Mesendoderm (in vitro differentiated cells): ENCODE measurements at regions not wholly inside any gene's neighbourhood (a gene's known extent, or its start where the extent isn't known, plus 50 kb on each side); places are given as distances from the start of the nearest gene placed in this dataset.

Source experiments
- DNase-seq: peaks from one replicate; pipeline ENCODE4 v3.0.0; 2013
- H2AK5ac ChIP-seq: 2 replicates; pipeline ENCODE4 v1.6.1; 2013; ENCODE audit warnings: low read length, inconsistent platforms
- H2BK120ac ChIP-seq: 2 replicates; pipeline ENCODE4 v1.6.1; 2013; ENCODE audit warnings: low read depth, mild to moderate bottlenecking, low read length, moderate library complexity, mixed read lengths
- H2BK15ac ChIP-seq: replicated peaks from 2 replicates; pipeline ENCODE4 v1.6.1; 2013; ENCODE audit warnings: low read depth, mild to moderate bottlenecking, moderate library complexity
- H2BK5ac ChIP-seq: 2 replicates; pipeline ENCODE4 v1.6.1; 2013; ENCODE audit warnings: low read length, inconsistent platforms
- H3K18ac ChIP-seq: 2 replicates; pipeline ENCODE4 v1.6.1; 2013; ENCODE audit warnings: mild to moderate bottlenecking, low read length, mixed read lengths
- H3K23ac ChIP-seq: one replicate; pipeline ENCODE4 v1.6.1; 2013; ENCODE audit warnings: low read length
- H3K27ac ChIP-seq: 2 replicates; pipeline ENCODE4 v1.5.1; 2013; ENCODE audit warnings: low read depth, mild to moderate bottlenecking, inconsistent platforms, low read length, moderate library complexity
- H3K27me3 ChIP-seq: 2 replicates; pipeline ENCODE4 v1.6.1; 2013; ENCODE audit warnings: low read length, control low read depth, mild to moderate bottlenecking, inconsistent platforms; ENCODE audit not compliant: insufficient read depth, poor library complexity
- H3K36me3 ChIP-seq: 2 replicates; pipeline ENCODE4 v1.6.1; 2013; ENCODE audit warnings: low read length, inconsistent platforms; ENCODE audit not compliant: control insufficient read depth, insufficient read depth
- H3K4ac ChIP-seq: one replicate; pipeline ENCODE4 v1.6.1; 2013; ENCODE audit warnings: low read depth, mild to moderate bottlenecking, low read length, moderate library complexity
- H3K4me1 ChIP-seq: 2 replicates; pipeline ENCODE4 v1.6.1; 2013; ENCODE audit warnings: low read depth, low read length, inconsistent platforms; ENCODE audit not compliant: control insufficient read depth
- H3K4me2 ChIP-seq: 2 replicates; pipeline ENCODE4 v1.6.1; 2013; ENCODE audit warnings: low read length
- H3K4me3 ChIP-seq: 2 replicates; pipeline ENCODE4 v1.5.1; 2013; ENCODE audit warnings: mild to moderate bottlenecking, low read length
- H3K56ac ChIP-seq: one replicate; pipeline ENCODE4 v1.6.1; 2013; ENCODE audit warnings: low read length
- H3K79me1 ChIP-seq: 2 replicates; pipeline ENCODE4 v1.6.1; 2013; ENCODE audit warnings: low read length, inconsistent platforms
- H3K79me2 ChIP-seq: 2 replicates; pipeline ENCODE4 v1.6.1; 2013; ENCODE audit warnings: mild to moderate bottlenecking, low read length; ENCODE audit not compliant: control insufficient read depth, insufficient read depth
- H3K9ac ChIP-seq: 2 replicates; pipeline ENCODE4 v1.6.1; 2013; ENCODE audit warnings: low read length, inconsistent platforms
- H4K5ac ChIP-seq: one replicate; pipeline ENCODE4 v1.6.1; 2013; ENCODE audit warnings: low read length
- H4K8ac ChIP-seq: one replicate; pipeline ENCODE4 v1.6.1; 2013; ENCODE audit warnings: low read depth, mild to moderate bottlenecking, control low read depth, low read length, moderate library complexity
- WGBS: extraction: QIAGEN DNeasy Blood & Tissue Kit; methylation state at CpG from one replicate; pipeline ENCODE4 v1.1.7; 2013; ENCODE audit warnings: low lambda C conversion rate, missing lambda C conversion rate; ENCODE audit not compliant: insufficient coverage; ENCODE audit errors: extremely low coverage; 5-methylcytosine and 5-hydroxymethylcytosine counted together

DNA sequence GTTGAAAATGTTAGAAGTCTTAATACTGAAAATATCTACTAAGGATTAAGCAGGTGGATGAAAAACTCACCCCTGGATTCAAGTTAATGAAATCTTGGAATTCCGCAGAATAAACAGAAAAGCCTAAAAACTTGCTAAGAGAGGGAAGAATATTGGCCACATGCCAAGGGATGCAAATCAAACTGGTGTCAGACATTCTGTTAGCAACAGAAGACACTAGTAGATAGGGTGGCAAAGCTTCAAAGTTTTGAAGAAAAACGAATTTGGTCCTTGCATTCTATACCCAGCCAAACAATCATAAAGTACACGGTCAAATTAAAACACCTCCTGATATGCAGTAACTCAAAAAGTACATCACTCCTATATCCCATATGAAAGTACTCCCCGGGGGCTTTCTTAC lies 77.1 kb upstream of the ADTRP start:
- Histone ChIP-seq H2BK120ac (no peak overlapping the region), H3K18ac (no peak overlapping the region), H3K36me3 (no peaks in the 10 kb centered on the region), H2BK15ac (no peak overlapping the region), H3K56ac (no peak overlapping the region), H3K4me2 (no peak overlapping the region), H2AK5ac (no peak overlapping the region), H3K27ac (no peak overlapping the region), H3K79me1 (no peaks in the 10 kb centered on the region), H3K4me1 (no peaks in the 10 kb centered on the region), H2BK5ac (no peak overlapping the region), H4K8ac (no peak overlapping the region), H3K9ac (no peak overlapping the region), H3K23ac (no peak overlapping the region), H3K4ac (no peak overlapping the region), H3K4me3 (no peak overlapping the region), H4K5ac (no peak overlapping the region), H3K27me3 (no peaks in the 10 kb centered on the region), H3K79me2 (no peaks in the 10 kb centered on the region)
- WGBS: no CpG with 5 or more reads among the region's 4 CpGs
- DNase-seq: no peak

DNA sequence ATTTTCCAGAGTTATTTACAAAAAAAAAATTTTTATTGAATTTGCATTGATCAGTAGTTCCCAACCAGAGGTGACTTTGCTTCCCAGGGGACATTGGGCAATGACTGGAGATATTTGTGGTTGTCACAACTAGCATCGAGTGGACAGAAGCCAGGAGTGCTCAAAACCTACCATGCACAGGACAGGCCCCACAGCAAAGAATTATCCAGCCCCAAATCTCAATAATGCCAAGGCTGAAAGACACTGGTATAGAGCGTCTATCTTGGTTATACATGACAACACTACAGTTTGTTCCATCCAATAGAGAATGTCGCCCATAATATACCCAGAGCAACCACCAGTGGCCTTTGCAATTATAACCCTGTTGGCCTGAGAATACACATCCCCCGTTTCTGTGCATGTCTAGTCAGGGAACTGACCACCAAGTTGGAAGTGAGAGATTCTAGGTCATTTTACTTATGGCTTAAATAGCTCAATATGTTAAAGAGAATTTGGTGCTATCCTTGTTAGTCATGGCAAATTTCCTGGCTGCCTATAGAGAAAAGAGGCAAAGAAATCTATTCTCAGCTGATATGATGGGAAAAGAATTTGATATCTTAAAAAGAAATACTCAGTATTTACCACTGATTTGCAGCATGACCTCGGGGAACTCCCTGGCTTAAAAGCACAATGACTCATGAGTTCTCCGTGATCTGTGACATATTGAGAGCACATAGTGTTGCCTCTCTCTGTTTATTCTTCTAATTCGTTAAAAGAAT lies 76.0 kb upstream of the ADTRP start:
- Histone ChIP-seq H3K79me1 (no peaks in the 10 kb centered on the region), H3K79me2 (no peaks in the 10 kb centered on the region), H3K9ac (no peak overlapping the region), H4K8ac (no peak overlapping the region), H3K27ac (no peak overlapping the region), H3K56ac (no peak overlapping the region), H3K4ac (no peak overlapping the region), H2AK5ac (no peak overlapping the region), H3K36me3 (no peaks in the 10 kb centered on the region), H2BK5ac (no peak overlapping the region), H3K18ac (no peak overlapping the region), H4K5ac (no peak overlapping the region), H3K4me1 (no peaks in the 10 kb centered on the region), H2BK120ac (no peak overlapping the region), H2BK15ac (no peak overlapping the region), H3K23ac (no peak overlapping the region), H3K4me2 (no peak overlapping the region), H3K4me3 (no peak overlapping the region), H3K27me3 (no peaks in the 10 kb centered on the region)
- no CpG with 5 or more reads among the region's 7 CpGs for WGBS
- no peak for DNase-seq

GRCh38 chr6:11853678-11854407 lies 75.2 kb upstream of the ADTRP start:
- no peak overlapping the region for H4K5ac ChIP-seq
- no peak overlapping the region for H4K8ac ChIP-seq
- no CpG with 5 or more reads among the region's 3 CpGs for WGBS
- no peak overlapping the region for H2BK15ac ChIP-seq
- H3K9ac ChIP-seq: no peak overlapping the region
- no peak overlapping the region for H3K56ac ChIP-seq
- no peaks in the 10 kb centered on the region for H3K27me3 ChIP-seq
- H3K4me1 ChIP-seq: no peaks in the 10 kb centered on the region
- no peak overlapping the region for H3K23ac ChIP-seq
- H3K4me3 ChIP-seq: no peak overlapping the region
- no peaks in the 10 kb centered on the region for H3K36me3 ChIP-seq
- H3K79me1 ChIP-seq: no peaks in the 10 kb centered on the region
- no peak overlapping the region for H2AK5ac ChIP-seq
- no peak overlapping the region for H3K4ac ChIP-seq
- no peak for DNase-seq
- H3K27ac ChIP-seq: no peak overlapping the region
- H3K79me2 ChIP-seq: no peaks in the 10 kb centered on the region
- no peak overlapping the region for H2BK5ac ChIP-seq
- H2BK120ac ChIP-seq: no peak overlapping the region
- no peak overlapping the region for H3K18ac ChIP-seq
- no peak overlapping the region for H3K4me2 ChIP-seq

GRCh38 chr6:11852061-11852651 lies 73.6 kb upstream of the ADTRP start:
- Histone ChIP-seq H3K79me1 (no peaks in the 10 kb centered on the region), H3K27me3 (no peaks in the 10 kb centered on the region), H2BK15ac (no peak overlapping the region), H2BK120ac (no peak overlapping the region), H3K4me2 (no peak overlapping the region), H4K5ac (no peak overlapping the region), H3K18ac (no peak overlapping the region), H3K4me3 (no peak overlapping the region), H2AK5ac (no peak overlapping the region), H3K36me3 (no peaks in the 10 kb centered on the region), H3K56ac (no peak overlapping the region), H4K8ac (no peak overlapping the region), H3K9ac (no peak overlapping the region), H3K23ac (no peak overlapping the region), H3K79me2 (no peaks in the 10 kb centered on the region), H3K4ac (no peak overlapping the region), H3K4me1 (no peaks in the 10 kb centered on the region), H2BK5ac (no peak overlapping the region), H3K27ac (no peak overlapping the region)
- DNase-seq: no peak
- WGBS: no CpG with 5 or more reads among the region's 11 CpGs

DNA sequence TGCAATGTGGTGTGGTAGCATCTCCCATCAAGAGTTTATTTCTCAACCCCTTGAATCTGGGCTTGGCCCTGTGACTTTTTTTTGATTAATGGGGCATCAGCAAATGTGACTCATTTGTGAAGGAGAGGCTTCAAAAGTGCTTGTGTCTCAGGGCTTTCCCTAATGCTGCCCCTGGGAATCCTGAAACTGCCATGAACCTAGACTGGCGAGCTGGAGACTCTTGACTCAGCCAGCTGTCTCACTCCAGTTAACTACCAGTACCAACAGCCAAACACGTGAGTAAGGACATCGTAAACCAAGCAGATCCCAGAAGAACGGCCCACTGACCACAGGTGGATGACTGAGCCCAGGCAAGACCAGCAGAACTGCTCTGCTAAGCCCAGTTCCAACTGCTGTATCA lies 72.8 kb upstream of the ADTRP start:
- Histone ChIP-seq H3K4me1 (no peaks in the 10 kb centered on the region), H2BK120ac (no peak overlapping the region), H3K9ac (no peak overlapping the region), H3K4me3 (no peak overlapping the region), H4K5ac (no peak overlapping the region), H3K56ac (no peak overlapping the region), H2AK5ac (no peak overlapping the region), H3K27me3 (no peaks in the 10 kb centered on the region), H3K36me3 (no peaks in the 10 kb centered on the region), H3K4ac (no peak overlapping the region), H3K79me2 (no peaks in the 10 kb centered on the region), H4K8ac (no peak overlapping the region), H3K27ac (no peak overlapping the region), H3K23ac (no peak overlapping the region), H2BK15ac (no peak overlapping the region), H2BK5ac (no peak overlapping the region), H3K79me1 (no peaks in the 10 kb centered on the region), H3K4me2 (no peak overlapping the region), H3K18ac (no peak overlapping the region)
- no CpG with 5 or more reads among the region's 4 CpGs for WGBS
- no peak for DNase-seq
